Activated naive CD4-positive, alpha-beta T cell treated with anti-CD3 and anti-CD28 coated beads, Interleukin-2, amount 50 U/mL, for 24 hours (primary cell): ENCODE measurements at regions not wholly inside any gene's neighbourhood (a gene's known extent, or its start where the extent isn't known, plus 50 kb on each side); places are given as distances from the start of the nearest gene placed in this dataset.

Source experiments
- H3K27ac Mint-ChIP-seq: one replicate; pipeline ENCODE4 v1.8.0; 2021; ENCODE audit warnings: mild to moderate bottlenecking, mixed read lengths
- H3K27me3 Mint-ChIP-seq: one replicate; pipeline ENCODE4 v1.8.0; 2021; ENCODE audit warnings: mixed read lengths
- H3K36me3 Mint-ChIP-seq: one replicate; pipeline ENCODE4 v1.8.0; 2021; ENCODE audit warnings: mixed read lengths
- H3K4me1 Mint-ChIP-seq: one replicate; pipeline ENCODE4 v1.8.0; 2021; ENCODE audit warnings: mixed read lengths
- H3K4me3 Mint-ChIP-seq: one replicate; pipeline ENCODE4 v1.8.0; 2021; ENCODE audit warnings: mild to moderate bottlenecking, mixed read lengths
- H3K9me3 Mint-ChIP-seq: one replicate; pipeline ENCODE4 v1.8.0; 2021; ENCODE audit warnings: mixed read lengths

- H3K4me1 Mint-ChIP-seq = peaks cover 61% of the 10 kb centered on the region
- H3K27me3 Mint-ChIP-seq = no peaks in the 10 kb centered on the region
- no peaks in the 10 kb centered on the region for H3K9me3 Mint-ChIP-seq
- H3K4me3 Mint-ChIP-seq = no peak overlapping the region
- H3K27ac Mint-ChIP-seq = peak overlapping the region; percentile 86
- H3K36me3 Mint-ChIP-seq = no peaks in the 10 kb centered on the region
Observed at GRCh38 chr15:101124731-101125451, 127.0 kb downstream of the CHSY1 start.

DNA sequence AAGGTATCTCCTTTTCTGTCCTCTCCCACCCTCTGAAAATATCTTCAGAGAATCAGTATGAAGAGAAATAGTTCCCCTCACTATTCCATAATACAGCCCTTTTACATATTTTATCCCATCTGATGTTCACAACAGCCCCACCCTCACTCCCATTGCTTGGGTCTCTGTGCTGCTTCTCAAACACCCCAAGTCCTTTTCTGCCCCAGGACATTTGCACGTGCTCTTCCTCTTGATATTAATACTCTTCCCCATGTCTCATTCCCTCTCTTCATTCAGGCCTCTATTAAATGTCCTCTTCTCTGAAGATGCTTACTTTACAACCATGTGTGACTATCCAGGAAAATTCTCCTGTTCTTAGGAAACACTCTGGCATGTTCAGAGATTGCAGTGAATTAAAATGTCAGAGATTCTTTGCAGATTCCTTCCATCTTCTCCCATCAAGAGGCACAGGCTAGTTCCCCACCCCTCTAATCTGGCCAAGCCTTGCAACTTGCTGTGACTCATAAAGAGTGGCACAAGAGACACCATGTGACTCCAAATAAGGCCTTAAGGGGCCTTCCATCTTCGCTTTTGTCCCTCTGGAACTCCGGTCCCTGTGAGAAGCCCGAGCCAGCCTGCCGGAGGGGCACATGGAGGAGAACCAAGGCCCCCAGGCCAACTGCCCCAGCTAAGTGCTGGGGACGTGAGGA, 128.5 kb downstream of the CHSY1 start:
- Mint-ChIP-seq H3K4me3 (no peak overlapping the region), H3K27ac (peak overlapping the region; percentile 37)

DNA sequence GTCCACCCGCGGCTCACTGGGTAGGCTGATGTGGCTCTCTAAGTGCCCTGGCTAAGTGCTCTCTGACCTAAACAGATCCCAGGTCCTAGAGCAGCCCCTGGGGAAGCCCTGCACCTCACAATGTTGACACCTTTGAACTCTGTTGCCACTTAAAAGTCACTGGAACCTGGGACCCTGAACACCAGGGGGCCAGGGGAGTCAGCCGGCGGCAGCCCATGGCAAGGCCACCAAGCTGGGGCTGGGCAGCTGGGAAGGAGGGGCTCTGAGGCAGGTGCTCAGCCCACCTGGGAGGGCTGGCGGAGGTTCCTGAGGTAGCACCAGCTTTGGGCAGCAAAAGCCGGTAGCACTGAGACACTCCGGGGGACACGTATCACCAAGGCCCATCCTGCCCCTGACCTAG, 129.0 kb downstream of the CHSY1 start:
- Mint-ChIP-seq H3K9me3 (no peaks in the 10 kb centered on the region), H3K27ac (no peak overlapping the region), H3K4me1 (peaks cover 48% of the 10 kb centered on the region), H3K36me3 (no peaks in the 10 kb centered on the region), H3K4me3 (peak overlapping the region; percentile 42), H3K27me3 (no peaks in the 10 kb centered on the region)

More for the DNA sequence above, 128.5 kb downstream of the CHSY1 start:
- peaks cover 54% of the 10 kb centered on the region for H3K4me1 Mint-ChIP-seq
- H3K27me3 Mint-ChIP-seq = no peaks in the 10 kb centered on the region
- no peaks in the 10 kb centered on the region for H3K36me3 Mint-ChIP-seq
- no peaks in the 10 kb centered on the region for H3K9me3 Mint-ChIP-seq

DNA sequence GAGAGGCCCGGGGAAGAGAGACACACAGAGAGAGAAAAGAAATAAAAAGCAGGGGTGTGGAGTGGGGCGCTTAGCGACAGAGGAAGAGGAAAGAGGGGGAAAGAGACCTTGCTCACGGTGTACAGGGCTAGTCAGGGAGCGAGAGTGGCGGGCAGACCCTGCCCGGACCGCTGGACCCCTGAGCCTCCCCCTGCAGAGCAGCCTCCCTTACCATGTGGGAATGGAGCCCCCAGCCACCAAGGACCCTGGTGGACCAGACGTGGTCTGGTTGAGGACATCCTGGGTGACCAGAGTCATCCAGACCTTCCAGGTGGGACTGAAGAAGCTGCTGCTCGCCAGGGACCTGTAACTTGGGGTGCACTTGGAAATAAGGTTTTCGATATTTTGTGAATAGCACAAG, 129.6 kb downstream of the CHSY1 start:
- Mint-ChIP-seq H3K4me3 (peak overlapping the region; percentile 69), H3K27me3 (no peaks in the 10 kb centered on the region), H3K36me3 (no peaks in the 10 kb centered on the region), H3K9me3 (no peaks in the 10 kb centered on the region), H3K27ac (peak overlapping the region; percentile 89), H3K4me1 (peaks cover 43% of the 10 kb centered on the region)

GRCh38 chr15:101121511-101122090, 130.2 kb downstream of the CHSY1 start:
- no peaks in the 10 kb centered on the region for H3K36me3 Mint-ChIP-seq
- peaks cover 36% of the 10 kb centered on the region for H3K4me1 Mint-ChIP-seq
- H3K4me3 Mint-ChIP-seq = peak overlapping the region; percentile 69
- H3K27ac Mint-ChIP-seq = peak overlapping the region; percentile 89
- H3K9me3 Mint-ChIP-seq = no peaks in the 10 kb centered on the region
- no peaks in the 10 kb centered on the region for H3K27me3 Mint-ChIP-seq

- H3K27ac Mint-ChIP-seq = peak overlapping the region; percentile 41
- no peaks in the 10 kb centered on the region for H3K36me3 Mint-ChIP-seq
- H3K4me3 Mint-ChIP-seq = no peak overlapping the region
- H3K9me3 Mint-ChIP-seq = no peaks in the 10 kb centered on the region
- no peaks in the 10 kb centered on the region for H3K27me3 Mint-ChIP-seq
- peaks cover 30% of the 10 kb centered on the region for H3K4me1 Mint-ChIP-seq
Observed at GRCh38 chr15:101120987-101121386, 130.9 kb downstream of the CHSY1 start.

DNA sequence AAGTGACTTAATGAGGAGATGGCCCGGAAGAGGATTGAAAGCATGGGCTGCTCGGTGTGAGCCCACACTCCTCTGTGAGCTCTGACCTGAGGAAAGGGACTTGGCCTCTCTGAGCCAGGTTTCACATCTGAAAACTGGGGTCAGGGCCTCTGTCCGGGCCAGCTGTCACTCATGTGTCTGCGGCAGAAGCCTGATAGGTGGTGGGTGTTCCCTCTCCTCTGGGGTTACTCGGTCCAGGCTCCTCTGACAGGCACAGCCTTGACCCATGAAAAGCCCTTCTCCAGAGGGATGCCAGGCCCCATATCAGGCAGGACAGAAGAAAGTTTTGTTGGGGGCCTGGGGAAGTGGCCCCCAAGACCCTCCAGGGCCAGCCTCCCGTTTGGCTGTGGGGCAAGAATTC, 131.4 kb downstream of the CHSY1 start:
- Mint-ChIP-seq H3K27me3 (no peaks in the 10 kb centered on the region), H3K9me3 (no peaks in the 10 kb centered on the region), H3K4me3 (no peak overlapping the region), H3K36me3 (no peaks in the 10 kb centered on the region), H3K4me1 (peaks cover 28% of the 10 kb centered on the region), H3K27ac (peak overlapping the region; percentile 41)
